Astrocyte of the hippocampus (primary cell): ENCODE measurements at regions not wholly inside any gene's neighbourhood (a gene's known extent, or its start where the extent isn't known, plus 50 kb on each side); places are given as distances from the start of the nearest gene placed in this dataset.

ENCODE experiments used
- DNase-seq: peaks from one replicate; pipeline ENCODE4 v3.0.0; 2011; ENCODE audit warnings: low read depth, low spot score

DNA sequence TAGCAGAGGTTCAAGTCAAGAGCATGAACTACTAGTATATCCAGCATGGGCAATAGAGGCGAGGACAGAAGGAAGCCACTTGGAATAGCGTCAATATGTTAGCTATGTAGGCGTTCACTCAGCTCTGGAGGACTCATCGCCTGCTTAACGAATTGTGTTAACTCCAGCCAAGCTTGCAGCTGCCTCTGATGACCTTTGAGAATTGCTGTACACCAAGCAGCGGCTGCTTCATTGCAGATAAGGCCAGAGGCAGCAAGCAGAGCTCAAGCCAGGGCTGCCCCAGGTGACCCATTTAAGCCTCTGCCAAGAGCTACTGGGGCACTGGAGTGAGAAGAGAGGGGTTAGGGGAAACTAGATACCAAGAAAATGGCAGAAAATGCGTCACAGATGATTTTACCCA, 160.2 kb upstream of the IGFBP7 start:
- no peak for DNase-seq

DNA sequence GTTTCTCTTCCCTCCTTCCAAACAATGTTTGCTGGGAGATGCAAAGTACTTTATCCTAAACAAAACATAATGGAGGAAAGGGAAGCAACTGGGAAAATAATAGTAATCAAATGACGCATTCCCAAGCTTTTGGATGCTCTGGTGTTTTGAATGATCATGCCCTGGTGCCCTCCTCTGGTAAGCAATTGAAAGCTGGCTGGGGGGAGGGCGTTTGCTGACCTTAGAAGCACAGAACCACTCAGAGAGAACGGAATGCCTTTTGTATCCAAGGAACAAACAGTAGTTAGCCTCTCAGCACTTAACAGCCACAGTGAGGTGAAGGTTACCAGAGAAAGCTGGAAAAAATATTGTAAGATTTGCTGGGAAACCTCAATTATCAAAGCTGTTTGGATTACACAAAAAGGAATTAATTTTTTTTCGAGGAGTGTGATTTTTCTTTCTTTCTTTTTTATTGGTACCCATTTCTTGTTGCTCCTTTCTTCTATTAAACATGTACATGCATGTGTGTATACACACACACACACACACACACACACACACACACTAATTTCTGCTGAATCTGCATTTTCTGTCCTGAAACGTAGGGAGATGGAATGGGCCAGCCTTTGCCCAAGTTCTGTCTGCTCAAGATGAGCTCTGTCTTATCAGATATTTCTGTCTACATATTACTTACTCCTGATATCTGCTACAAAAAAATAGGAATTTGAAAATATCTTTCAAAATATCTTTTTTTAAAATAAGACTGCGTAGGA, 155.8 kb upstream of the IGFBP7 start:
- peak; percentile 47 for DNase-seq

DNA sequence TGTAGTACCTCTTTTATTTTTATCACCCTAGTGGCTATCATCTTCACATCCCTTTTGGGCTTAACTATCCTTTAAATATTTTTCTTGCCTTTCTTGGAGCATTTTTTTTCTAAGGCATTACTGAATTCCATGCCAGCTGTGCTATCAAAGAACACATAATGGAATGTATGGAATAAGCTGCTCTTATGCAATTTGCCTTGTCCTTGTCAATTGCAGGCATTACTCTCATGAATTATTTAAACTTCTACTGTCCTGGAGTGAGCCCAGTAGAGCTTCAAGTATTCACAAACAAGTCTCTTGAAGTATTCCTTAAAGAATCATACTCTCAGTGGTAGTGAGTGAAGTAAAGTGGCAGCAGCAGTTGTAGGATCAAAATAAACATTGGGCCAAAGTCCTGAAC, 144.6 kb upstream of the IGFBP7 start:
- DNase-seq: no peak

DNA sequence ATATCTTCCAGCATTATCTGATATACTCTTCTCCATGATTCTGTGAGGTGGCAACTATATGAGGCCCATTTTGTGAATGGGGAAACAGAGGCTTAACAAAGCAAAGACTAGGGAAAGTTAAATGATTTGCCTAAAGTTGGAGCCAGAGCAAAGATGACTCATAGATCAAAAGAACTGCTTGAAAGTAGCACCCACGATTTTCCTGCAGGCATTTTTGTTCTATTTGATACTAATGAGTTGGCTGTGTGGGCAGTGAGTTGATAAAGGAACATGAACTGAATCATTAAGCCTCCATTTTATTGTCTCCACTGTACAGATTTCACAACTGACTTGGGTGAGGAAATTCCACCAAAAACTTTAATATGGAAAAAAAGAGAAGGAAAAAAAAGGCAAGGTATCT, 138.9 kb upstream of the IGFBP7 start:
- DNase-seq: peak; percentile 78

DNA sequence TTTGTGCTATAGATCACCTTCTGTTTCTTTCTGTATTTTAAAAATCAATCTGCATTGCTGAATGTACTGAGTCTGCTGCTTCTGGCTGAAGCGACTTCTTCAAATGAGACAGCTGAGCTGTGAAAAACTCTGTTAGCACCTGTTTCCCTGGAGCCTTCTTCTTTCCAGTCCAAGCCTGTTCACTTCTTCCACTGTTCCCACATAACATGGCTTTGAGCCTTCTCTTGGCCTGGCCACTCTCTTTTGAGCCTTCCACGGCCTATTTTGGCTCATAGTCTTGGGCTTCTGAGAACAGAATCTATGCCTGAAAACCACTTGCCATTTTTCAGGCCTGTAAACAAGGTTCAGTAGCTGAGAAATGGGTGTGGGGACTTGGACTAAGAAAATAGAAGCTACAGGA, 132.9 kb upstream of the IGFBP7 start:
- no peak for DNase-seq

DNA sequence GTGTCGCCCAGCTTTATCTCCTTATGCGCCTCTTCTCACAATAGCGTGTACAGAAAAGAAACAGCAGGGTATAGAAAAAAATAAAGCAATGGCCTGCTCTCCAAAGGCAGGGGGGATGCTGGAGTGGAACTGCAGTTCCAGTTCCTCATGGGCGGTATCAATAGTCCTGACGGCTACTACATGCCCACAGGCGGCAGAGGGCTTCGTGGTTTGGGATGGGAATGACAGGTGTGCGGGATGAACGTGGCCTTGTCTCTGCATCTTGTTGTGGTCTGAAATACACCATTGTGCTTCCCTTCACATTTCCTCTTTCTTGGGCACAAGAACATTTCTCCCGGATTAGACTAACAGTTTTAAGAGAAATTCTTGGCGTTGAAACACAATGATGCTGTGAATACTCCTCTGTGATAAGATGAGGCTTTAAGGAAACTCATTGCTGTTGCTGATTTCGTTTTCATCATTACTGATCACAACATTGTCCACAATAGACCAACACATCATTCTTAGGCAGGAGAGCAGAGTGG, 124.1 kb upstream of the IGFBP7 start:
- DNase-seq: no peak

DNA sequence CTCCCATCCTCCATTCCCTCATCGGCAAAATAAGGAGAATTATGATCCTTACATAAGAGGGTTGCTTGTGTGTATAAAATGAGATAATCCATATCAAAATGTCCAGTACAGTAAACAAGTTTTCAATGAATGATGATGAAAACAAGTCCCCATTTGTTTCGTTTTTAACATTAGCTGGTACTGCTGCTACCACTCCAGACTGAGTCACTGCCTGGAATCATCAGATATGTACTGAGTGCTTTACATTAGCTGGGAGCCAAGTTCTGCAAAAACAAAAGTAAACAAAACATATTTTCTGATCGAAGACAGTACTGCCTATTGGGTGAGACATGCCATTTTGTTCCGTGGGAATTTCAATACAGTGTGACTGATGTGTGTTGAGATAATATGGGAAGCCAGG, 123.2 kb upstream of the IGFBP7 start:
- DNase-seq: peak; percentile 55

DNA sequence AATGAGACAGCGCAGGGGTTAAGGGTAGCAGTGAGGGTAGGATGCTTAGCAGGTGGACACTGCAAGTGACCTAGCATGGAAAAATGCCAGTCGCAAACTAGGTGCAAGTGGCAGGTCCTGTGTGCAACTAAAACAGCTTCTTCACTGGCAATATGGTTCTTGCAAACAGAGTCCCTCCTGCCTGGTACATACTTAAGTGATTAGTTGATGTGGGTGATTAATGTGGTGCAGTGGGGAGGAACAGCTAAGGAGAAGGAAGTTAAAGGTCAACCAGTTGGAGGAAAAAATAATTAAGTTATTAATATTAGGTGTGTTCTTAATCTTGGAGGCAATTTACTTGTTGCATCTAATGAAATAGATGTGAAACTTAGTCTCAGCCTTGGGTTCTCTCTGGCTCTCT, 121.6 kb upstream of the IGFBP7 start:
- DNase-seq: peak; percentile 13

DNA sequence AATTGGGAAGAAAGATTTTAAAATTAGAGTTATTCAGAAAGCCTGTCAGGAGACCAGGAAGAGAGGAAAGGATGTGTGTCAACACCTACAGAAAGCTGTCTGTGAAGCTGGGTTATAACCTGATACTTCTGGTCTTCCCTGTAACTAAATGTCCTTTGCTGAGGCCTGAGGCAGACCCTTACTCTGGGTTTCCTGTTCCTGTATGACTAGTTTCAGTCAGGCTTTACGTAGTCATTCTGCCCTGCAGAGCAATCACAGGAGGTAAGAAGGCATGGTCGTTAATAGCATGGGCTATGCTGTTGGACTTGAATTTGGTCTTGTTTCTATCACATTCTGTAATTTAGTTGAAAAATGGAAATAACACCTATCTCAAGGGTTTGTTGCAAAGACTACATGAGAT, 110.5 kb upstream of the IGFBP7 start:
- no peak for DNase-seq

DNA sequence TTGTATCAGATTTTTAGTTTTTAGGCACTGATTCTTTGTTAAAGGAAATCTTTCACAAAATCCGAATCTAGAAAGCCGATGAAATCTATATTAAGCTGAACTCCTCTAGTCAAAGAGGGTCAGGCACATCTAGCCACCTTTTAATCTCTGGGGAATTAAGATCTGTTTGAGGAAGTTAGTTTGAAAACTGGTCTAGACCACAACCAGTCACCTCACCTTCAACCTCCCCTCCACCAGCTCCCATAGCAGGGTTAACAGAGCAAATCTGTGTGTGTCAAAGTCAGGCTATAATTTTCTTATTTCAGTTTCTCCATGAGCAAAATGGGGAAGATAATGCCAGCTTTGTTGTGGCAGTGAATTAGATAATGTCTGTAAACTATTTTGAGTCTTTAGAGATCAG, 110.0 kb upstream of the IGFBP7 start:
- no peak for DNase-seq

DNA sequence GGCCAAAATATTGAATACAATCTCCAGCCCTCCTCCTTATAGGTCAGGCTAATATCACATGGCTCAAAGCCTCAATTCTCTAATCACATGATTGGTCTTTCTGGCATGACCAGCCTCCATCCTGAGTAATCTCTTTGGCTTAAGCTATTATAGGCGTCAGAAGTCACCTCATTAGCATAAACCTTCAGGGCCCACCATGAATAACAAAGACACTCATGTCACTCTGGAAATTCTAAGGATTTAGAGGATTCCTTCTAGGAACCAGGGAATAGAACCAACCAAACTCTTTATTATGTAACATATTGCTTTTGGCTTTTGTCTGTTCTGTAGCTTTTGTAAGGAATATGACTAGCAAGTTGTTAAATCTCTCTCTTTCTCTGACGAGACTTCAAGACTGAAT, 109.2 kb upstream of the IGFBP7 start:
- DNase-seq: no peak

DNA sequence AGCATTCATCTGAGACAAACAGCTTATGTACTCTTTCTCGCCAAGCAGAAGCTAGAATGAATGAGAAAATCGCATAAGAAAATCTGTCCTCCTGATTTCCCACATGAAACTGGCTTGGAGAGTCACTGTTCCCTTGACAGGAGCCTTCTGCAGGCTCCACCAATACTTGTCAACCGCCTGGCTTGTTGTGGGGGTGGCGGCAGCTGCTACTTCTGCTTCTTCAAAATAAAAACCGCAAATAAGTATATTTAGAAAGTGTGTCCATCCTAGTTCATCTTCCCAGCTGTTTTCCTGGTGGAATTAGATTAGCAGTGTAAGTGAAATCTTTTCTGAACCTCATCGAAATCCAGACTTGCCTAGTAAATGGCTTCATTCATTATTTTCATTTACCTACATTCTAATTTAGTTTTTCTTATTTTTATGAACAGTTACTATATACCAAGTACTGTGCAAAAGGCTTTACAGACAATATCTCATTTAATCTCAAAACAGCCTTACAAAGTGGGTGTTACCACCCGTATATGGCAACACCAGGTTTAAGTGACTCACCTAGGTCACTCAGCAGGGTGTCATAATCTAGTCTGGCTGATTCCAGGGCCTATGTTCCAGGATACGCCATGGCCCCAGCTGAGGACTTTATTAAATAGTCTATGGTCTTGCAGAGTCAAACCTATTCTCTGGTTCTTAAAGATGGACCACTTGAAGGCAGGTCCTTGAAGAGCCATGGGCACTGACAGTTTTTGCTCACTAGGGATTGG, 104.6 kb upstream of the IGFBP7 start:
- no peak for DNase-seq

DNA sequence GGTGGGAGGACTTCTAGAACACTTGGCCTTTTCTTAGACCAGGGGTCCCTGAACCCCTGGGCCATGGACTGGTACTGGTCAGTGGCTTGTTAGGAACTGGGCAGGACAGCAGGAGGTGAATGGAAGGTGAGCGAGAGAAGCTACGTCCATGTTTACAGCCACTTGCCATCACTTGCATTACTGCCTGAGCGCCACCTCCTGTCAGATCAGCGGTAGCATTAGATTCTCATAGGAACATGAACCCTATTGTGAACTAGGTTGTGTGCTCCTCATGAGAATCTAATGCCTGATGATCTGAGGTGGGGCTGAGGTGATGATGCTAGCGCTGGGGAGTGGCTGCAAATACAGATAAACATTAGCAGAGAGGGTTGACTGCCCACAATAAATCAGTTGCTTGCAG, 100.9 kb upstream of the IGFBP7 start:
- no peak for DNase-seq

DNA sequence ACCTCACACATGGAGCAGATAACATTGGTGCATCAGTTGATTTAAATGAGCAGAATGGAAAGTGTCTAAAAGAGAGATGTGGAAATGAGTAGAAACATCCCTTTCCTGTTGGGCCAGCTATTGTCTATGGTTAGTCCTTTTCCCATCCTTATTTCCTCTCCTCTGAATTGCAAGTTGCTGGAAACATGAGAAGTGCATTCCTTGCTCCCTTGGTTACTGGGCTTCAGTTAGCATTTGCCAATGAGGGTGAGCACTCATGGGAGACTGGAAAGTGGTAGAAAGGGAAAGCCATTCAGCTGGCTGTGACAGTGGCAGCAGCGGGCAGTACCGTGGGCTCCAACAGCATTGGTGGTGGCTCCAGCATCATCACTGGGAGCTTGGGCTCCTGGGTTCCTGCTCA, 96.0 kb upstream of the IGFBP7 start:
- no peak for DNase-seq

DNA sequence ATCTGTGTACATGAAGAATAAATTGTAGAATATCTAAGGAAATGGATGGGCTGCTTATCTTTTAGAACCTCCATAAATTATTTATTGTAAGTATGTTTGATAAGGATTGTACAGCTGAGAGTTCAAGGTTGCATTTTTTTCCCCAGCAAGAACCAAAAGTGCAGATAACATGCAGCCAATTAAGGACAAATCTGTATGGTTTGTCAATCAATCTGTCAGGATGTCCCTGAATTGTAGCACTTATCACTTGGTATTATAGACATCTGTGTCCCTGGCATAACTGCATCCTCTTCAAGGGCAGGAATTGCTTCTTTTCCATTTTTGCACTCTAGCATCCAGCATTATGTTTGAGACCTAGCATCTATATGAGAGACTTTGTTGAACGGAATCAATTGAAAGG, 95.4 kb upstream of the IGFBP7 start:
- DNase-seq: no peak

DNA sequence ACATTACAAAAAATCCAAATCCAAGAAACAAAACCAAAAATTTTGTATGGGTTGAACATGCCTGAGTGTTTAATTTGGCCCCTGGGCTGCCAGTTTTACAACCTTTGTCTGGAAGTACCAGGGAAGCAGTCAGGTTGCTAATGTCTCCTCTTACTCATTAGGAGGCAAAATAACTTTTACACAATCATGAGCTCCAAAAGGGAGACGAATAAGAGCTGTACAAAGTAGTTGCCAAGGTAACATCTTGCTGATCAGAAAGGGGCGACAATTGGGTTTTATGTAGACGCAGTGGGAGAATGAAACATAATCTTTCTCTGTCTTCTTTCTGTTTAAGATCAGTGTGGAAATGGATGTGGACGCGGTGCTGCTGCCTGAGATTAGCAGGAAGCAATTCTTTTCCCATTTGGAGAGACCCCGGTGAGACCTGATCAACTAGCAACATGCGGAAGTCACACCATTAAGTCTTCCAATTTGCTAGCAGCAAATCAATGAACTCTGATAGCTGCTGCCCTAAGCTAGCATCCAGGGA, 90.7 kb upstream of the IGFBP7 start:
- DNase-seq: no peak

DNA sequence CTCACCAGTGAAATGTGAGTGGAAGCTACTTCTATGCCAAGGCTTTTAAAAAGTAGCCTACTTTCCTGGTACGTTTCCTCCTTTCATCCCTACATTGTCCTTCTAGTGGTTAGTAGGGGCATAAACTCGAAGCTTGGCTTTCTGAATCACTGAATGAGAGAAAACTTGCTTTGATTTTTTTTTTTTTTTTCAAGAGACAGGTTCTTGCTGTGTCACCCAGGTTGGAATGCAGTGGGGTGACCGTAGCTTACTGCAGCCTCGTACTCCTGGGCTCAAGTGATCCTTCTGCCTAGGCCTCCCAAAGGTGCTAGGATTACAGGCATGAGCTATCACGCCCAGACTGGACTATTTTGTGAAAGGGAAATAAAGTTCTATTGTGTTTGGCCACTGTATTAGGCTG, 89.1 kb upstream of the IGFBP7 start:
- DNase-seq: no peak

DNA sequence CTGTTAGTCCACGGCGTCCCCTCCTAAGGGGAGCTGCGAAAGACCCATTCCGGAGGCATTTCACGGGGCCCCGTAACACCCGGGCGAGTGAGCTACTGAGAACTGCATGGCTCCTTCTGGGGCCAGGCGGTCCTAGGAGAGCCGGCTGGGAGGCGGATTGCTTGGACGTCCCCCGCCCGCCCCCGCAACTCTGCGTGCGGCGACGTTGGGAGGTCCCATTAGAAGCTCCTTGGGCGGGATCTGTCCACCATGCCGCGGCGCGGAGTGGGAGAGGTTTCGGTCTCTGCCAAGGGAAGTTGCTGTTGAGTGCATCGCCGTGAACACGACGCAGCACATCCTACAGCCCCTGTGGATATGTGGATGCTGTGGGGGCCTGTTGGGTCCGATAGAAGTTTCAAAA, 85.4 kb upstream of the IGFBP7 start:
- DNase-seq: no peak

DNA sequence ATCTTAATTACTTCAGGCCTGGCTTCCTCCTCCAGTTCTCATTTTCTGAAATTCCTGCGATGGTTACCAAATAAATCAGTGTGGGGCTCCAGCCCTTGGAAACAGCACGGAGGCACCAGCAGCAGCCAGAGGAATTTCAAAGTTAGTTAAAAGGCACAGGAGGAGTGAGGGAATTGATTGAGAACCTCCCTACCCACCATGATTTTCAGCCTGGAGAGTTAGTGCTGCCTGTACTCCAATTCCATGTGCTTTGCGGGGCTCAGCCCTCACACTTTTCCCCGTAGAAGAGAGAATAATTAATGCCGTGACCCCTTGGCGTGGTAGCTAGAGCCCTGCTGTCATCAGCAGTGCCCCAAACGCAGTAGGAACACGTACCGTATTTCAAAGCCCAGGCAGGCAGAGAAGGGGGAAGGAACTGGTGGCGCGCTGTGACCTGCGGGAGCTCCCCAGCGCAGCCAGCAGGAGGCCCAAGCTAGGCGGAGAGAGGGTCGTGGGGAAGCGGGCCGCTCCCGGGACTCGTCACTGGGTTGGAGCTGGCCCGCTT, 84.0 kb upstream of the IGFBP7 start:
- DNase-seq: no peak

DNA sequence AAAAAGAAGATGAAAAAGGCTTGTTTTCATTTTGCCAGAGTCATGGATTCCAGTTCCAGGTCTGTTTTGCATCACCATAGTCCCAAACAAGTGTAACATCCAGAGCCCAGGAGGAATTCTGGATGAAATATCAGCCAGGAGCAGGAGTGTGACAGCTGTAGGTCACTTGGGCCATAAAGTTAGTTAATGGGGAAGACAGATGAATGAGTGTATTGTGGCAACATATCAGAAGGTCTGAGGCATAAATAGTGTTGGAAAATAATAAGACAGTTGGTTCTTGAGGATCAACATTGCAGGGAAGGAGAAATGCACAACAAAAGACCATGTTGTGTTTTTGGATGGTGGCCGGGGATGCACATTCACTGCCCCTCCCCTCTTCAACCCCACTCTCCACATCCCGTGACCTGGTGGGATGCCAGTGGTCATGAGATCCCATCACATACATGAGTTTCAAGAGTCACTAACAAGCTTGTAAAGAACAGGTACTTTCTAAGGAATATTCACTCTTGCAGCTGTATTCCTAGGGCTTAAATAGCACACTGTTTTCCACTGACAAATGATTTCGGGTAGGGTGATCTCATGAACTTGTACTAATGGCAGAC, 83.1 kb upstream of the IGFBP7 start:
- no peak for DNase-seq

DNA sequence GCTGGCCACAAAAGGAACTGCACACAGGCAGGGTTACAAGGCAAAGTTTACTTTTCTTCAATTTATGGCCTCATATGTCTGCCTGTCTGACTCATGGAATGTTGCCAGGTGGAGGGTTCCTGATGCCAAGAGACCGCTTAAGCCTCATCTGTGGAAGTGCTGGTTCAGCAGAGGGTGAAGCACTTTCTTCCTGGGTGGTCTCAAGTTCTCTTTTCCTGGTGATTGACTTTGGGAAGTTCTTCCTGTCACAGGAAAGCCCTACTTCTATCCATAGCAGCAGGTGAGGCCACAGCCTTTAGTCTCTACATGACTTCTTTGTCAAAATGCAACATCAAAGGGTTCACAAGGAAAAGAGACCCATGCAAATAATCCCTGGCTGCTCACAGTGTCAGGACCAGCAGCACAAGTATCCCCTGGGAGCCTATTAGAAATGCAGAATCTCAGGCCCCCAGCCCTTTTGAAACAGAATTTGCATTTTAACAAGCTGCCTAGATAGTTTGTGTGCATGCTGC, 81.4 kb upstream of the IGFBP7 start:
- DNase-seq: peak; percentile 63
